Esophagus squamous epithelium (tissue), 5 donors: ENCODE measurements at regions not wholly inside any gene's neighbourhood (a gene's known extent, or its start where the extent isn't known, plus 50 kb on each side); places are given as distances from the start of the nearest gene placed in this dataset.

Experiments used
- DNase-seq: peaks from one replicate; lab custom pipeline; 2025; lab: John Stamatoyannopoulos, UW
- H3K27ac ChIP-seq, 4 donors: fragments of 200-600 bp; sonication (generic); one replicate each; pipeline ENCODE4 v1.5.1; 2016 to 2019; ENCODE audit warnings: mild to moderate bottlenecking in 1 of 4
- H3K27me3 ChIP-seq, 4 donors: fragments of 200-600 bp; sonication (generic); 1 replicate in 3 of 4; 2 replicates in 1 of 4; pipeline versions ENCODE4 v1.5.1 to v1.6.0; 2017 to 2021; ENCODE audit warnings: antibody characterized with exemption in 1 of 4
- H3K36me3 ChIP-seq, 3 donors: fragments of 200-600 bp; sonication (generic); one replicate each; pipeline ENCODE4 v1.5.1; 2016 to 2019
- H3K4me1 ChIP-seq, 3 donors: fragments of 200-600 bp; sonication (generic); one replicate each; pipeline ENCODE4 v1.5.1; 2017 to 2019
- H3K4me3 ChIP-seq, 4 donors: fragments of 200-600 bp; sonication (generic); 1 replicate in 3 of 4; 2 replicates in 1 of 4; pipeline ENCODE4 v1.5.1; 2016 to 2019; ENCODE audit warnings: mild to moderate bottlenecking in 2 of 4, moderate library complexity in 1 of 4
- H3K9me3 ChIP-seq, 3 donors: fragments of 200-600 bp; sonication (generic); one replicate each; pipeline ENCODE4 v1.5.1; 2016 to 2019
- POLR2A ChIP-seq, 4 donors: fragments of 450-650 bp; IDR thresholded peaks; one replicate each; pipeline ENCODE4 v1.6.1; 2017; ENCODE audit warnings: antibody characterized with exemption in 4 of 4, mild to moderate bottlenecking in 4 of 4, moderate library complexity in 3 of 4
- whole genome bisulfite sequencing, 2 donors: methylation state at CpG; one replicate each; pipeline ENCODE4 v1.1.5; 2018; 5-methylcytosine and 5-hydroxymethylcytosine counted together
- intact Hi-C: fragments of 100-400 bp; cut with DNase I; formaldehyde crosslinking; loops from one replicate; pipeline ENCODE4 v1.15.0; 2022
- TF ChIP-seq, protein P1 (sequence below), 6 experiments: fragments of 450-650 bp in 4 of 6; fragments of 200-600 bp in 2 of 6; sonication (generic) in 2 of 6; IDR thresholded peaks; one replicate each; pipeline ENCODE4 v1.5.1; 2016 to 2019; ENCODE audit warnings: antibody characterized with exemption in 6 of 6, mild to moderate bottlenecking in 4 of 6, moderate library complexity in 4 of 6
- donor health status: DM: yes; HTN: yes; CAD: no.

DNA sequence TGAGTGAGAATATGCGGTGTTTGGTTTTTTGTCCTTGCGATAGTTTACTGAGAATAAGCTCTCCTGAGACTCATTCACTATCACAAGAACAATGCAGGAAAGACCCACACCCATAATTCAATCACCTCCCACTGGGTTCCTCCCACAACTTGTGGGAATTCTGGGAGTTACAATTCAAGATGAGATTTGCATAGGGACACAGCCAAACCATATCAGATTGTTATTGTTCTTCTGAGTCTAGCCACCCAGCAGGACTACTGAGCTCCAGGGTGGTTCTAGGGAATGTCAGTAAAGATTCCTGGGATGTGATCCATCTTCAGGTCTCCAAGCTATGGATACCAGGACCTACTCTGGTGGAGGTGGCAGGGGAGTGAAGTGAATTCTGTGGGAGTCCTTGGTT, 2075.1 kb upstream of the CDH9 start:
- WGBS, 2 donors: 80 to 100% methylated on average over 1 of the region's 2 CpGs
- no peak overlapping the region for H3K27ac ChIP-seq
- H3K4me1 ChIP-seq: no peaks in the 10 kb centered on the region
- H3K4me3 ChIP-seq: no peak overlapping the region
- intact Hi-C loops: no loop called here
- H3K27me3 ChIP-seq: no peaks in the 10 kb centered on the region
- DNase-seq: no peak
- H3K9me3 ChIP-seq: peaks cover 0 to 11% (median 0%) of the 10 kb centered on the region in 3 donors
- H3K36me3 ChIP-seq: no peaks in the 10 kb centered on the region
- TF ChIP-seq POLR2A (IDR thresholded peaks at IDR 0.05): no peak
- TF ChIP-seq, protein P1, sequence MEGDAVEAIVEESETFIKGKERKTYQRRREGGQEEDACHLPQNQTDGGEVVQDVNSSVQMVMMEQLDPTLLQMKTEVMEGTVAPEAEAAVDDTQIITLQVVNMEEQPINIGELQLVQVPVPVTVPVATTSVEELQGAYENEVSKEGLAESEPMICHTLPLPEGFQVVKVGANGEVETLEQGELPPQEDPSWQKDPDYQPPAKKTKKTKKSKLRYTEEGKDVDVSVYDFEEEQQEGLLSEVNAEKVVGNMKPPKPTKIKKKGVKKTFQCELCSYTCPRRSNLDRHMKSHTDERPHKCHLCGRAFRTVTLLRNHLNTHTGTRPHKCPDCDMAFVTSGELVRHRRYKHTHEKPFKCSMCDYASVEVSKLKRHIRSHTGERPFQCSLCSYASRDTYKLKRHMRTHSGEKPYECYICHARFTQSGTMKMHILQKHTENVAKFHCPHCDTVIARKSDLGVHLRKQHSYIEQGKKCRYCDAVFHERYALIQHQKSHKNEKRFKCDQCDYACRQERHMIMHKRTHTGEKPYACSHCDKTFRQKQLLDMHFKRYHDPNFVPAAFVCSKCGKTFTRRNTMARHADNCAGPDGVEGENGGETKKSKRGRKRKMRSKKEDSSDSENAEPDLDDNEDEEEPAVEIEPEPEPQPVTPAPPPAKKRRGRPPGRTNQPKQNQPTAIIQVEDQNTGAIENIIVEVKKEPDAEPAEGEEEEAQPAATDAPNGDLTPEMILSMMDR (IDR thresholded peaks at IDR 0.05): no peak

DNA sequence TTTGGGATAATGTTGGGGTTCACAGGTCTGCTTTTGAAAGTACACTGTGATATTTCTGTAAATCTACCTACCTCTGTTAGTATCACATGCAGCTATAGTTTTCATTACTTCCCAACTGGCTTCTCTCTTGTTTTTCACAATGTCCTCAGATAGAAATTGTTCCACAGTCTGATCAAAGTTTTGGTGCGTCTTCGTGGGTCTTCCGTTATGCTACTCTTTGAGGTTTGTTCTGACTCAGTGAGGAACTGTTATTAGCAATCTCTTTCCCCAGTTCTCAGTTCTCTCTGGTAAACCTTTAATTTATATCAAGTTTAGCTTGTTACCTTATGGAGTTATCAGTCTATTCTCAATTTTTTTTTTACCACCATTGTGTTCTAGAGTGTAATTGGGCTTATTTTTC, 2061.2 kb upstream of the CDH9 start:
- H3K27me3 ChIP-seq: no peaks in the 10 kb centered on the region
- no peaks in the 10 kb centered on the region for H3K36me3 ChIP-seq
- no peak overlapping the region for H3K27ac ChIP-seq
- no peak for TF ChIP-seq POLR2A (IDR thresholded peaks at IDR 0.05)
- TF ChIP-seq, protein P1 (IDR thresholded peaks at IDR 0.05): no peak
- WGBS, 2 donors: 81 to 99% methylated on average over 3 of the region's 3 CpGs
- intact Hi-C loops: no loop called here
- H3K4me3 ChIP-seq: no peak overlapping the region
- H3K4me1 ChIP-seq: no peaks in the 10 kb centered on the region
- no peak for DNase-seq
- H3K9me3 ChIP-seq: peaks cover 0 to 3% (median 0%) of the 10 kb centered on the region in 3 donors

DNA sequence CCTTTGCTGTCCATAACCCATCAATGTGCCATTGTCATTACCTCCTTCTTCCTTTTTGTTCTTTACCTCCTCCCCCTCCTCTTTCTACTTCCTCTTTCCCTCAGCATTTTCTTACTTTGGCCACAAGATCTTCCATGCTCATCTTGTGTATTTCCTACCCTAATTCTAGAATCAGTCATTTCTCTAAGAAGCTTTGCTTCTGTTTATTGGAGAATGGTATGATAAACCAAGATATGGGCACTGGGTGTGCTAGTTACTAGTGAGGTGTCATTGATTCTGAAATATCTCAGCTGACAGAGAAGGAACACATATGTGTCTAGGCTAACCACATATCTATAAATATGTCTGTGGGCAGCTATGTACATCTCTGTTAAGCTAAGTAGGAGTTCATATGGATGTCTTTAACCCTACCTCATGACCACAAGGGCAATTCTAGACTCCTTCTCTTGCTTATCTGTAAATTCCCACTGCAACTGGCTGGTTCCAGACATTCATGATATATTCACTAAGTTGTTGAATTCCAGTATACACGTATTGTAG, 2051.3 kb upstream of the CDH9 start:
- Histone ChIP-seq H3K27ac (no peak overlapping the region), H3K27me3 (no peaks in the 10 kb centered on the region), H3K9me3 (no peaks in the 10 kb centered on the region), H3K4me3 (no peak overlapping the region), H3K36me3 (no peaks in the 10 kb centered on the region), H3K4me1 (no peaks in the 10 kb centered on the region)
- 48 to 75% methylated on average over 1 of the region's 1 CpG for WGBS, 2 donors
- intact Hi-C loops: no loop called here
- TF ChIP-seq POLR2A (IDR thresholded peaks at IDR 0.05): no peak
- TF ChIP-seq, protein P1 (IDR thresholded peaks at IDR 0.05): no peak
- DNase-seq: no peak

DNA sequence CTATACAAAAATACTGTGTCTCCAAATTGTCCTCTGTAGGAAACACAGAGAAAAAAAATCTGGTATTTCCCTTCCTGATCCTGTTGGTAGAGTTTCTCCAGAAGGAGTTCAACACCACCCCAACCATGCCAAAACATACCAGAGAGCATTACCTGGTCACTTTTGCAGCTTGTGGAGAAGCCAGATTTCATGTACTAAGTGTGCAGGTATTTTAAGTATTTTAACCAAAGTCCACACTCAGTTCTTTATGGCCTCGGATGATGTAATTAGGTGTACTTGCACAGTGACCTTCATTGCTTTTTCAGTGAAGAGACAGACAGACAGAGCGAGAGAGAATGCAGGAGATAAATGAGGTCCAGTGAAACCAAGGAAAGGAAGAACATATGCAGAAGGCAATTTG, 2046.8 kb upstream of the CDH9 start:
- no peak overlapping the region for H3K27ac ChIP-seq
- H3K27me3 ChIP-seq: no peaks in the 10 kb centered on the region
- H3K4me3 ChIP-seq: no peak overlapping the region
- intact Hi-C loops: no loop called here
- H3K4me1 ChIP-seq: no peaks in the 10 kb centered on the region
- TF ChIP-seq, protein P1 (IDR thresholded peaks at IDR 0.05): no peak
- TF ChIP-seq POLR2A (IDR thresholded peaks at IDR 0.05): no peak
- no peaks in the 10 kb centered on the region for H3K36me3 ChIP-seq
- peaks cover 0 to 6% (median 0%) of the 10 kb centered on the region in 3 donors for H3K9me3 ChIP-seq
- DNase-seq: no peak
- 79% methylated on average over 2 of the region's 2 CpGs for WGBS, 2 donors

DNA sequence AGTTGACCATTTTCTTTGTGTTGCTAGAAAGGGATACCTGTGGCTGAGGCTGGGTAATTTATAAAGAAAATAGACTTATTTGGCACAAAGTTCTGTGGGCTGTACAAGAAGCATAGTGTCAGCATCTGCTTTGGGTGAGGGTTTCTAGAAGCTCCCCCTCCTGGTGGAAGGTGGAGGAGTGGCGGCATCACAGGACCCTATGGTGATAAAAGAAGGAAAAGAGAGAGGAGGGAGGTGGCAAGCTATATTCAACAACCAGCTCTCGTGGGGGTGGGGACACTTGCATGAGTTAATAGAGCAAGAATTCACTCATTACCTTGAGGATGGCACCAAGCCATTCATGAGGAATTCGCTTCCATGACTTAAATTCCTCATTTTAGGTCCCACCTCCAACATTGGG, 2041.4 kb upstream of the CDH9 start:
- DNase-seq: no peak
- Histone ChIP-seq H3K4me3 (no peak overlapping the region), H3K27ac (no peak overlapping the region), H3K36me3 (no peaks in the 10 kb centered on the region), H3K27me3 (no peaks in the 10 kb centered on the region), H3K4me1 (no peaks in the 10 kb centered on the region), H3K9me3 (peaks cover 0 to 6% (median 0%) of the 10 kb centered on the region in 3 donors)
- intact Hi-C loops: no loop called here
- no peak for TF ChIP-seq POLR2A (IDR thresholded peaks at IDR 0.05)
- TF ChIP-seq, protein P1 (IDR thresholded peaks at IDR 0.05): no peak
- 30 to 48% methylated on average over 3 of the region's 3 CpGs for WGBS, 2 donors
